ENCODE measurements at regions not wholly inside any gene's neighbourhood (a gene's known extent, or its start where the extent isn't known, plus 50 kb on each side); places are given as distances from the start of the nearest gene placed in this dataset.

DNA sequence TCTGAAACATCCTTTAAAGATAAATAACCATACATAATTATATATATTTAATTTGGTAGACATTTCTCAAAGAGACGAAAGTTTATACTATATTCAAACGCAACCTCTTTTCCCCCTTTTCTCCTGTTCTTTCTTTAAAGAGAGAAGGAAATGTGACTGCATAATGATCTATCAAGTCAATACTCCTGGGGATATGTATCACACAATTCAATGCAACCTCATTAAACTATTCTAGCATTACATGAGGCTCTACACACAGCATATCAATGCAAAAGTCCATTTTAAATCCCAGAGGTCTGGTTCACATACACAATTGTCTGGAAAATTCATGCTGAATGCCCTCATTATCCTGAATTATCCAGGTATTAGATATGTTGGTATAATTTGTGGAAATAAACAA is 330.7 kb downstream of the LMX1A start:
- no peak for DNase-seq (ENCODE audit: low read depth)

DNA sequence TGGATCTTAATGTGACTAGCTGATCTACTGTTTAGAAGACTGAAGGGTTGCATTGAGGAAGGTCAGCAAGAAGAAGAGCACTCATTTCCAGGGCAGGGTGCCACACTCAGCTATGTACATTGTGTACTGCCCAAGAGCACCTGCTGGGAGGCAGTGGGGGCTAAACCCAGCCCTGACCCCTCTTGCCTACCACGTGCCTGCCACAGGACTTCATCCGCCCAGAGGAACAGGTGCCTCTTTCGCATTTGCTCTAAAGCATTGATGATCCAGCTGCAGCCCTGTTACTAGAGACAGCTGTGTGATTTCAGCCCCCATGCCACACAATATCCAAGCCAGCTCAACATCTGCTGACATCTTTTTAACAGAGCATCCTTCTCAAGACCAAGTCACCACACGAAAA is 341.8 kb downstream of the LMX1A start:
- DNase-seq (ENCODE audit: low read depth) = no peak

DNA sequence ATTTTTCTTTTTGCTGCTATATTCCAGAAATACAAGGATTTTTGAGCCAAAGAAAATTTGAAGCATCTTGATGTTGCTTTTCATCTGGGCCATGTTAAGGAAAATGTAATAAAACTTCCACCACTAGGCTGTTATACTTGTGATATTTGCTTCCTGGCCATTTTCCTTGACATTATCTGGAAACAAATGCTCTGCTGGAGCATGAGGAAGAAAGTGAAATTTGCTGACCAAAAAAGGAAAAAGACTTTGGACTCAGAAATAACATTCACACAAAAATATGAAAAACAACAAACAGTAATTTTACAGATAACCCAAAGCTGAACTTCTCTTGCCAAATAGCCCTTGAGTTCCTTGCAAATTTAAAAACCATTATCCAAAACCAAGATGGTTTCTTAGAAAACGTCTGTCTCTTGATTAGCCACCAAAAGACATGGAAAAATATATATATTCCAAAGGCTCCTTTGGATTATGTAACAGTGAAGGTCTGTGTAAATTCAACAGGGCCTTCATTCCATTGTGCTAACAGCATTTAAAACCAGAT is 344.5 kb downstream of the LMX1A start:
- DNase-seq (ENCODE audit: low read depth) = no peak

DNA sequence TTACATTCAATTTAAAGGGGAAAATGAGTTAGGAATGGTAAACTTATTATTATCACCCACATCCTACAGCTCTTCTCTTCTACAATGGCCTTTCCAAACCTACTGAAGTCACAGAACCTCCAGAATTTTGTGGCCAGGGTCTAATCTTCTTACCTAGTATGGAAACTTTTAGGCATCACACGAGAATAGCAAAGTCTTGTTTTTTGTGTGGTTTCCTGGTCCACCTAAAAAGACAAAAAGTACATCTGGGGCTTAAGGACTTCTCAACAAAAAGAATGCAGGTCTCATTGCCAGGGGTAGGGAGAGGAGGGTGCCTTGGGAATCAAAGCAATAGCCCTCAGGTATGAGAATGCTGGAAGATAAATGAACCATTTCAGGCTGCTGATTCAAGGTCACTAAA is 345.3 kb downstream of the LMX1A start:
- no peak for DNase-seq (ENCODE audit: low read depth)

DNA sequence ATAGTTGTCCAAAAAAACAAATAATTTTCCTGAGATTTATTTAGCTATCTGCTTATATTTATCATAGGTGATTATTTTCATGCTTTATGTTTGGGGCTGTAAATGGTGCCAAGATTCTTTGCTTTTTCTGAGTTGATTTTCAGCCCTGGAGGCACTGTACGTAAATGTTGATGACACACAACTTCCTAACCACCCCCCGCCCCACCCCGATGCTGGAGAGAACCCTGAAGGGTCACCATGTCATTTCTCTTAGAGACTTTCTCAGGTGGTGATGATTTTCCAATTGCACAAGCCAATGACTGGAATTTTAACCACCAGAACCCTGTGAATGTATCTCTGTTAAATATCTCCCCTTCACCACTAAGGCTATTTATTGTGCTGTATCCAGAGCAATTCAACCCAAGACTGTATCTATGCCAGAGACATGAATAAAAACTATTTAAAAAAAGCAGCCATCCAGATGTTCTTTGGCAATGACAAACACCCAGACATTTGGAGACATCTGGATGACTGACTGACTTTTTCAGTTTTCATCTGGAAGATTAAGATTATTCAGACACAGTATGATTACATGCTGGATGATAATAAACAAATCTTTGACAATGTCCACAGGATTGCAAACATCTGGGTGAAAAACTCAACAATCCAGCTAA is 346.0 kb downstream of the LMX1A start:
- DNase-seq (ENCODE audit: low read depth) = no peak

DNA sequence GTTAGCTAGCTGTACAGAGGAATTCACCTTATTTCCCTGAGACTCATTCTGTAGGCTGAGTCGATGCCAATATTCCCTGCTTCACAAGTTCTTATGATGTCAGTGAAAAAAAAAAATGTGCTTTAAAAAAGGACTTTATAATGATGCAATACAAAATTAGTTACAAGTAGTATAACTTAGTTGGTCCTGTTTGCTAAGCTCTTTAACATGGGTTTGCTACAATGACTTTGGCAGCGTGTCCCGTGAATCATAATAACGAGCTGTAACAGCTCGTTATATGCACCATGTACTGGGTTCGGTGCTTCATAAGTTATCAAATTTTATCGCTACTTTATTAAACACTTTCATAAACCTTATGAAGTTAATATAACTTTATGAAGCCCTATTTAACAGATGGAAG is 349.7 kb downstream of the LMX1A start:
- no peak for DNase-seq (ENCODE audit: low read depth)

DNA sequence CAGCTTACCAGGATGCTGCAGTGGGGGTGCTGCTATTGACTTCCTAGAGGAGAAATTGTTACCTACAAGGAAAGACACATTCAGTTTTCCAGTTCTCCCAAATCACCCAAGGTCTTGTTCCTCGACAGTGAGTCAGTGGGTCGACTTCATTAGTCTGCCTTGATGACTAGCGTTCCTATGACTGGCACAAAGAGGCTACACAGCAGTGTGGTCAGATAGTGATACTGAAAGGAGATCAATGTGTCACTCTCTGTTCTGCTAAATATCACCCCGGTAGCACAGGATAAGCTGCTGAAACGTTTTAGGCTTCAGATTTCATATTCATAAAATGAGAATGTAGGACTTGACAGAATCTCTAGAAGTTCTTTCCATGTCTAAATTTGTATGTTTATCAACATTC is 357.4 kb downstream of the LMX1A start:
- no peak for DNase-seq (ENCODE audit: low read depth)

DNA sequence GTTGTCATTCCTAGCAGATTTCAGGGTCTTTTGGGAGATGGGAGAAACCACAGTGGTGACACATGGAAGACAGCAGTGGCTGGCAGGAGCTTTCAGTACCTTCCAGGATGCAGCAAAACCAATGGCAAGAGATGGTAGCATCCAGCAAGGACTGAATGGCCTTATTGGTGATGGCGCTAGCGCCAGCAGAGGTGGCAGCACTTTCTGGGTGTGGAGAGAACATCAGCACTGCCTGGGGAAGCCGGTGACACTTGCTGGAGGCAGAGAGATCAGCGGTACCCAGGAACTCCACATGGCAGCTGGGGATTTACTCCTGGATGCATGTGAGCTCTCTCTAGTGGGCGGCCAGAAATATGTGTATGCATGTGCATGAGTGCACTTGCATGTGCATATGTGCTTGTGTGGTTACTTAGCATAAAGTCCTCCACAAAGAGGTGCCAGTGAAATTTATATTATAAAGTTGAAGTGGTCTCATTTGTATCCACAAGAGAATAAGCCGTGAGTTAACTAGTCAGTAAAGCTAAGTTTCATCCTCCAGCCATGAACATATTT is 364.7 kb downstream of the LMX1A start:
- DNase-seq (ENCODE audit: low read depth) = no peak

DNA sequence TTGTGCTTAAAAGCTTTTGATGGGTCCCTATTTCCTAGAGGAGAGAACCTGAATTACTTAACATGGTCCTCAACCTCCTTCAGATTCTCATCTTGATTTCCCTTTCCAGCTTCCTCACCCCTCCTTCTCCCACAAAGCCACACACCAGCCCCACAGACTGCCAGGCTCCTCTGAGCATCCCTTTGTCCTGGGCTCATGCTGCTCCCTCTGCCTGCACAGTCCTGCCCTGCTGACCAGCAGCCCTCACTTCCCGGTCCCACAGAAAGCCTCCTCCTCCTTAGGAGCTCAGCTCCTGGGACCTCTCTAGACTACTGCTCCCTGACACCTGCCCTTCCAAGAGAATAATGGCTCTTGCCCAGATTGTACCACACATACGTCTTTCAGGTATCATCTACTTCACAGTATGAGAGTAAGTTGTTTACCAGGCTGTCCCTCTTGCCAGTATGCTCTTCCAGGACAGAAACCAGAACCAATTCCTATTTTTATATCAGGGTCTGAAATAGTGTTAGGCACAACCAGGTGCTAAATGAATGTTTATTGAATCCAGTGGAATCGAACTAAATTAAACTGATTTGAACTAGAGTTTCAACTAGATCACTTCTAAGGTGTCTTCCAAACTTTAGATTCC is 373.4 kb downstream of the LMX1A start:
- no peak for DNase-seq (ENCODE audit: low read depth)

DNA sequence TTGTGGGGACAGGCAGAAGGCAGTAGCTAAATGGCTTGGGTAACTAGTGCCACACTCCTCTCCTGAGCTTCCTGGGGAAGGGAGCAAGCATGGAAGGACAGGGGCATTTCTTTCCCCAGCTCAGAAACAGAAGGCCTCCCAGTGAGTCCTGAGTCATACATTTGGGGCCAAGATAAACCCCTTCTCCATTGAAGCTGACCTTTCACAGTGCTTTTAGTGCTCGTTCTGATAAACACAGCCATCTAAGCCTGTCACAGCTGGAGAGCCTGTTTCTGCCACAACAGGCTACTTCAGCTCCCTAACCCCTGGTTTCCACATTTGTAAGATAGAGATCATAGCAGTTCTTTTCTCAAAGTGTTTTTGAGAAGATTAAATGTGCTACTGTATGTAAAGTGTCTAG is 374.0 kb downstream of the LMX1A start:
- no peak for DNase-seq (ENCODE audit: low read depth)

DNA sequence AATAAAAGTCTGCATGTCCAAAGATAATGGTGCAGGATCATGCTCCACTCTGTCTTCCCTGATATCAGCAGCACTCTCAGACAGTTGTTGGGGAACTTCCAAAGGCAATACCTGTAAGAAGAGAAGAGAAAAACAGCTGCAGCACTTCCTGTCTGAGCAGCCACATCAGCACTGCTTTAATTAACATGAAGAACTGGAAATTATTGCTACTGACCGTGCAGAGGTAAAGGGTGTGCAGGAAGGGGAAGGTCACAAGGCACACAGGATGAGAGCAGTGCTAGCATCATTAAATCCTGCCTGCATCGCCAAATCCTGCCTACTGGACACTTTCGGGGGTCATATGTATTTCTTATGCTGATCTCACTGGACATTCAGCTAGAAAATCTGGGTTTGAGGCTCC is 379.0 kb downstream of the LMX1A start:
- no peak for DNase-seq (ENCODE audit: low read depth)

DNA sequence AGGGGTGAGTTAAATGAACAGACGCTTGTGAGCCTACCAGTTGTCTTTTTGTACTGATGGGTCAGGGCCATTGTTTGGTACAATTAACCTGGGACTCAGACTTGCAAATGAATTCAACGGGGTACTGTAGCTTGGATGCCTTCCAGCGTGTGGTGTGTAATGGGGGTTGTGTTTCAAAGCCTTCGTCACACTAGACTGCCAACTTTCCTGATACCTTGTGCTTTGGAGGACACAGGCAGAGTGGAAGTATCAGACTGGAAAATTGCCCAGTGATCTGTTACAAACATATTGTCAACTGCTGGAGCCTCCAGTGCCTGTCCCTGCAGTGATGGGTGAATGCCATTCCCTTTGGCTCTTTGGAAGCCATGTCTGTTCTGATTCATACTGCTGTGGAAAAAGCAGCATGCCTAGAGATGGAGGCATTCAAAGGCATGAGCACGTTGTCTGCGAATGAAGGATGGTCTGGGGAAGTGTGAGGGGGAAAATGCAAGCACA is 384.5 kb downstream of the LMX1A start:
- no peak for DNase-seq (ENCODE audit: low read depth)

DNA sequence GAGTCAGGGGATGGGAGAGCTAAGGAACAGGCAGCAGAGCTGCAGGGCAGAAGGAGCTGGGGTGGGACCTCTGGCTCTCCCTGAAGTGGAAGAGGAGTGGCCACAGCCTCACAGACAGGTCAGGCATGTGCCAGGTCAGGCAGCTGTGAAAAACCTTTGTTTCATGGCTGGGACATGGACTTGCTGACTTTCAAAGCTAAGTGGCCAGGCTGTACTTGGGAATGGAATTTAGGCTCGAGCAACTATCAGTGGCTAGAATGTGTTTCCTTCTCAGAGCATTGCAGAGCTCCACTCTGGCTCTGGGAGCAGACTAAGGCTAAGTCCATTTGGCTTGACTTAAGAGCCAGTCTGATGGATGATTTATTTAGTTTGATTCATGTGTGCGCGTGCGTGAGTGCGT is 385.1 kb downstream of the LMX1A start:
- DNase-seq (ENCODE audit: low read depth) = no peak

DNA sequence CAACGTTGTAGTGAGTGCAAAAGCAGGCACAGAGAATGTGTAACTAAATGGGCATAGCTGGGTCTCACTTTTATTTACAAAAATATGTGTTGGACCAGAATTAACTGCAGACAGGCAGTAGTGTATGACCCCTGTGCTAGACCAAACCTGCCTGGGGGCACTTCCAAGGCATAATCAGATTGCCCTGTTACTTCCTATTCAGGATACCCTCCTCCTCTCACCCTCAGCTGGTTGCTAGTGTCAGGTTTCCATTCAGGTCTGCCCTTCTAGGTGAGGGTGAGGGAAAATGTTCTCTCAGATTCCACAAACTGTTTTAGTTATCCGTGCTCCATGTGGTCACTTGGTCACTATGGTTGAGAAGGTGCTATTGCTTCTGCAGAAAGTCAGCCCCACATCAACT is 387.3 kb downstream of the LMX1A start:
- DNase-seq (ENCODE audit: low read depth) = no peak

DNA sequence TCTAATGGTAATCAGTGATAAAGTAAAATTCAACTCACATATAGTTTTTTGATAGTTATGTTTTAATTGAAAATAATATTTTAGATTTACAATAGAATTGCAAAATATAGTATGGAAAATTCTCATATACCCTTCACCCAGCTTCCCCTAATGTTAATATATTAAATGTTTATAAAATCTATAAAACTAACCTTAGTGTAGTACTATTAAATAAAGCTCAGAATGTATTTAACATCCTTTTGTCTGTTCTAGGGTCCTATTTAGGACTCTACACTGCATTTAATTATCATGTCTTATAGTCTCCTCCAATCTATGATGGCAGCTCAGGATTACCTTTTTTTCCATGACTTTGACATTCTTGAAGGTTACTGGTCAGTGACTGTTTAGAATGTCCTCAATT is 389.2 kb downstream of the LMX1A start:
- DNase-seq (ENCODE audit: low read depth) = no peak

DNA sequence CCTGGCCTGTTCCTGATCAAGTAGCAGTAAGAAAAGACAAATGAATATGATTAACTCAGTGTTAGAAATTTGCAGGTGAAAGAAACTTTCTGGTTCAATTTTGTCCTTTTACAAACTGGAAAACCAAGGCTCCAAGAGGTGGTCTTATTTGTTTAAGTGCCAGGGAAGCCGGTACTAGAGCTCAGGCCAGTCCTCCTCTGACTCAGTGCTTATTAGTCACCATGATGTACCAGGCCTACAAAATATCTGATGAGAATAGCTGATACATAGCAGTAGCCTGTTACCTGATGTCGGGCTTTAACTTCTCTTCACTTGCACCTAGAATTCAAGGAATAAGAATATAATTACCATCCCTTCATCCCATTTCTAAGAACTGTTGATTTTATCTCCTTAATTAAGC is 394.8 kb downstream of the LMX1A start:
- no peak for DNase-seq (ENCODE audit: low read depth)

DNA sequence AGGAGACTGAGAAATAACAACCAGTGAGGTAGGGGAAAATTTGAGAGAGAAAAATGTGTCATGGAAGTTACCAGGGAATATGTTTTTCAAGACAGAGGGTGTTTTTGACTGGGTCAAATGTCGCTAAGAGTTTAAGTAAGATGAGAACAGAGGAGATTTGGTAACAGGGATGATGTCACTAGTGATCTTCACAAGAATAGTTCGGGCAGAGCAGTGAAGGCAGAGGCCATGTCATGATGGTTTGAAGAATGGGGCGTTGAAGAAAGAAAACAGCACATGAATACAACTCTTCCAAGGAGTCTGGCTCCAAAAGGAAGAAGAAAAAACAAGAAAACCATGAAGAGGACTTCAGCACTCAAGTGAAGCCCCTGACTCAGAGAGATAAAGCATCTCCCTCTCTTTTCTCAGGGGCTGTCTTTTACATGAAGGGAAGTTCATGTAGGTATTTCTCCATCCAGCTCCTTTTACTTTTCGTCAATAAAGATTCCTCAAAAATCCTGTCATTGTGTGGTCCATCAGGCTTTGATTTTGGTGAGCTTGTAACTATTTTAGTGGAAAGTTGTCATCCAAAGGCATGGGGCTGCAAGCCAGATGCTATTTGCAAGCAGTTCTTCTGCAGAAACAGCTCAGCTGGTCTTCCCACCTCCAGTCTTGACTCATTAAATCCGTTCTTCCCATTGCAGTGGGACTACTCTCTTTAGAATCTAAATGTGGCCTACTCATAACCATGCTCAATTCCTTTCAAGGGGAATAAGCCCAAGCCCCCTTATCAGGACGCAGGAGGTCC is 397.3 kb downstream of the LMX1A start:
- no peak for DNase-seq (ENCODE audit: low read depth)

DNA sequence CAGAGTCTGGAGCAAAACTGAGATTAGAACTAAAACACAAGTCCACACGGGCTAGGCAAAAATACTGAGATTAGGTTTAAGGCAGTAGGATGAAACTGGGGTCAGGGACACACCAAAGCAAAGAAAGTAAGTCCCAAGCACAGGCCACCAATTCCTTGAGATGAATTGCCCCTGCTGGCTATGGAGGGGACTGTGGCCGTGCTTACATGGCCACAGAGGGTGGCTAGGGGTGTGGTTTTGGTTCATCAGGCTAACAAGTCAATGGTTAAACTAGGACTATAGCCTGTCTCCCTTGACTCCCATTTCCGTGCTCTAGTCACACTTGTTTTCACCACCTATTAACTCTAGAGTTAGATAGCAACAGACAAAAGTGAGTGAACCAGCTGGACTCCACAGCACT is 394.8 kb downstream of the PBX1 start:
- DNase-seq (ENCODE audit: low read depth) = no peak

DNA sequence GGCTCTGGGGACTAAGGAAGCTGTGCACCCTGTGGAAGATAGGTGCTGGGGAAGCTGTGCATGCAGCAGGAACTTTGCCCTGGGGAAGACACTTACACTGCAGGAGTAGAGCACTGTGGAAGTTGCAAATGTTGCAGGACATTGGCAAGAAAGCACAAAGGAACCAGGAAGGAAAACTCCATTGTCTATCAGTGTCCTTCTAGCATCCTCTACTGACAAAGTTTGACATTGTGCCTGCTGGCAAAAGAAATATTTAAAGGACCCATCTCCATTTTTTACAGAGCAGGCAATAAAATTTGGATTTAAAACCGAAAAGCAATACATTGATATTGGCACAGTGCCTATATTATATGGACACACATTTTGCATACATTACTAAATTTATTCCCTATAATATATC is 394.1 kb downstream of the PBX1 start:
- DNase-seq (ENCODE audit: low read depth) = no peak

DNA sequence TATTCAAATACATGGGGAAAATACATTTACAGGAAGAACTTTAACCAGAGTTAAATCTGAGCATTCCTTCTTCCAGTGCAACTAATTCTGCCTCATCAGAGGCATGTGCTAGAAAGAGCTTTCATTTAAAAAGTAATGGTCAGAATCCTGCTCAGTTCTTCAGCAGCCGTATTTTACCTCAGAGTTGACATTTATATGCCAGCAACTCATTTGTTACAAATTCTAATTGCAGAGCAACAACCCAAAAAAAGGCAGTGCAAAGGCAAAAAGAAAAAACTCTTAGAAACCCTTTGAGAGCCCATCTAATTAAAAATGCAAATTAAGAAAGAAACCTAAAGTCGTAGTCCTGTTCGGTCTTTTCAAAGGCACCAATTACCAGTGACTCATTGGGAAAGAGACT is 392.5 kb downstream of the PBX1 start:
- DNase-seq (ENCODE audit: low read depth) = no peak

DNA sequence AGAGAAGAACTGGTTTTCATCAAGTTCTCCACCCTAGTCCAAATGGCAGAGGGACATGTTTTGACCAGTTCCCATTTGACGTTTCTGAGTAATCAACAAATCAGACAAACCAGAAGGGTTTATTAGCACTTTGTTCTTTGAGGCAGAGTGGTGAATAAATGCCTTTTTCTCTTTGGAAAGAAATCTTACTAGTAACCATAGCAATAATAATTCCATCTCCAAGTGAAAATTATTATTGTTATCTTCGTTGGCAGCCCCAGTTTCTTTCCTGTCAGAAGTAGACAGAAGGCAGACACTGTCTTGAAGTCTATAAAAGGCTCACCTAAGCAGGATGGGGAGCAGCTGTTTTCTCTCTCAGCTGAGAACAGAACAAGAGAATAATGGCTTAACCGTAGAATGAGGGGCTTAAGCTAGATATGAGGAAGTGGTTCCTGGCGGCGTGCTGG is 391.6 kb downstream of the PBX1 start:
- no peak for DNase-seq (ENCODE audit: low read depth)

DNA sequence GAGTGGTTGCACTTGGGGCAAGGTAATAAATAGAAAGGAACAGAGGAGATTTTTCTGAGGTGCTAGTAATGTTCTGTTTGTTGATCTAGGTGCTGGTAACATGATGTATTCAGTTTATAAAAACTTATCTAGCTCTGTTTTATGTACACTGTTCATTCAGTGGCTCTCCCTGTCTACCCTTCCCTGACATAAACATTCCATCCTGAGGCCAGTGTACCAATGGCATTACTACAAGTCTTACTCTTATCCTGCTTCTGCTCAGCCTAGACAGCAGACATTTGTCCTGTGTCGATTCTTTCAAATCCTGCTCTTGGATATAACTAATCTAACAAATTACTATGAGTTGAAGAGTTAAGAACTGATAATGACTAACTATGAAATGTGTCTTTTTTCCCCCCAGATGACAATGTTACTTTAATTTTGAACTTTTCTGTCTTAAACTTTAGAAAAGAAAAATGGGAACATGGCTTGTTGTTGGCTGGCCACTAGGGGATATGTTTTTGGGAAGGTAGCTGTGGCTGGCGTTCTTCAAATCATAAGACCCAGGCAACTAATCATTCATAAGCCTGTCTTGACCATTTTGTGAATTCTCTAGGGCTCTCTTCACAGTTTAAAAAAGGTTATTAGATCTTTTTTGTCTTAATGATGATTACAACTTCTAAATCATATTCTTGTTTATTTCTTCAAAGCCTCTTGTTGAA is 390.9 kb downstream of the PBX1 start:
- no peak for DNase-seq (ENCODE audit: low read depth)

Data from stimulated activated CD8-positive, alpha-beta memory T cell treated with anti-CD3 and anti-CD28 coated beads, Interleukin-15, amount 100 ng/mL, for 1 hour (primary cell).